Activated CD8-positive, alpha-beta memory T cell treated with anti-CD3 and anti-CD28 coated beads for 1 hour (primary cell): ENCODE measurements at regions not wholly inside any gene's neighbourhood (a gene's known extent, or its start where the extent isn't known, plus 50 kb on each side); places are given as distances from the start of the nearest gene placed in this dataset.

Experiments used
- DNase-seq, 2 donors: peaks; one replicate each; pipeline ENCODE4 v3.0.0-alpha.2; 2020; ENCODE audit warnings: low read depth in 1 of 2; ENCODE audit errors: extremely low read depth in 1 of 2

DNA sequence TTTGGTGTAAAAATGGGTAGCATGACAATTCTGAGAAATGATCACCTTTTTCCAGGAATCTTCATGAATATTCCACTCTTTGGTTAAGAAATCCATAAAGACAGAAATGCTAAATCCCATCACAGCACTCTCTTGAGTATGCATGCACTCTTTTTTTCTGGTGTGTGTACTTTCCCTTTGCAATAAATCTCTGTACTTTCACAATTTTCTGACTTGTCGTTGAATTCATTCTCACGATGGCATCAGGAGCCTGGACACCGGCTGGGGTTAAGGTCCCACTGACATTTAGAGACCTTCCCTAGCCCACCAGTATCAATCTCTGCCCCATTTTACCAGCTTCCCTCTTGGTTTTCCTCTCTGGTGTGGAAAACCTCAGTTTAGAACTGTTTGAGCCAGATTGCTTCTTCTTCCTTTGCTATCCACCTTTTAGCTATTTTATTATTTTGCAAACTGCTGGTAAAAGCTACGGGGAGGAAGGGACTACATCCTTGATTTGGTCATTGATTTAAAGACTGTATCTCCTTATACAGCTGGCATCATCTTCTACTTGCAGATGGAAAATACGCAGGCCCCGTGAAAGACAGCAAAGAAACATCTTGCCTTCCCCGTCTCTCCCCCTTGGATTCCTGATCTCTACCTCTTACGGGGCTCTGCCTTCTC is 59.9 kb upstream of the ZFR start:
- DNase-seq = no peak

DNA sequence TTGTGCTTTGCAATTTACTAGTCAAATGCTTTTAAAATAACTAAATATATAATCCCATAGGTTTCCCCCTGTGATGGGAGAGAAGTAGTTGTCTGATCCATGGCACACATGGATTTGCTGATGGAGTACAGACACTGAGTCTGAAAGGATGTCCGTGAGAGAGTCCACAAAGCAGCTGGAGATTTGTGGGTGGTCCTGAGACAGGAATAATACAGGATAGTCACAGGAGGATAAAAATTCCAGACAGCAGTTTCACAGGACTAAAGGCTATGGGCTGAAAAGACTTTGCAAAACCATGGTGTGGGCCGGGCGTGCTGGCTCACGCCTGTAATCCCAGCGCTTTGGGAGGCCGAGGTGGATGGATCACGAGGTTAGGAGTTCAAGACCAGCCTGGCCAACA is 58.7 kb upstream of the ZFR start:
- no peak for DNase-seq

DNA sequence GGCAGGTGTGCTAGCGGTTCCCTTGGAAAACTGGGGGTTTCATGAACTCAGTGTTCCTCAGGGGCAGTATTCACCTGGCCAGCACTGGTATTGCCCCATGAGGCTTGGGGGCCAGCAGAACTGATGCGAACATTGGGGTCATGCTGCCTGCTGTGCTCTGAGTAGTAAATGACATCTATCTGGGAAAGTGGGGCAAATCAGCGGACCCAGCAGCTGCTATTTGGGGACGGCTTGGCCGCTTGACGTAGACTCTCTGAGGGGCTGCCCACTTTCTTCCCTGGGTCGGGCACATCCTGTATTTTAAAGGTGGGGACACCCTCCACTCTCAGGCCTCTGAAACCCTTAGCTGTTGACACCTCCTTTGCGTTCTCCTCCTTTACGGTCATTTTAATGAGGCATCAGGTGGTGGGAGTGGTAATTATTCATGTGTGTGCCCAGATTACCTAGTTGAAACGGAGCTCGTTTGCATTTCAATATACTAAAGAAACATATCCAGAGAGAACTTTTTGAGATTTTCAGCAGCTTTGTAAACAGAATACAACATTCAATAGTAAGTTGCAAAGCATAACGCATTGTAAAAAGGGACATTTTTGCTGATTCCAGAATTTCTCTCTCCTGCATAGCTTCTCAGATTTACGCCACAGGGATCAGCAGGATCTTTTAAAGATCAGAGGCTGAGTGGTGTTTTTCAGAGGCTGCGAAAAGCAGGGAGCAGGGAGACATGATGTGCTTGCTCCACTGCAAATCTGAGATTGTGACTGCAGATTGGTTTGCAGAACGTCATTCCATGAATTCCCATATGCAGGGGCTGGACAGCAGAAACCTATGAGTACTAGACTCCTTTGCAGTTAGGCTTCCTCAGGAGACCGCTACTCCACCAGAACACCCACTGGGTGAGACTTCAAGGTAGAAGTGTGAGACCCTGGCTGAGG is 56.8 kb upstream of the ZFR start:
- no peak for DNase-seq

DNA sequence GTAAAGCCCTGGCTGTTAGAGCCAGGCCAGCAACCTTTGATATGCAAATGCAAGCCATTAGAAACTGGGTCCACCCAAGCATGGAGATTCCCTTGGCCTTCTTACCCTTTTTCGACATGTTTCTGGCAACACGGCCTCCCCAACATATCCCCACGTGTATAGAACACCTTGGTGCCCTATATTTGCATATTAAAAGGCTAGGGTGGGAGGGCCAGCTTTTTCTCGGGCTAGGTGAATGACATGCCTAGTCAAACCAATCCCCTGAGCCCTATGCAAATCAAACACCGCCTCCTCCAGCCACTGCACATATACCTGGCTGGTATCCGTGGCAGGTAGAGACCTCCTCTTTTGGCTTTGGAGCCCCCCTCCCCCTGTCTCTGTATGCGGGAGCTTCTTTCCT is 55.6 kb upstream of the ZFR start:
- DNase-seq = no peak

DNA sequence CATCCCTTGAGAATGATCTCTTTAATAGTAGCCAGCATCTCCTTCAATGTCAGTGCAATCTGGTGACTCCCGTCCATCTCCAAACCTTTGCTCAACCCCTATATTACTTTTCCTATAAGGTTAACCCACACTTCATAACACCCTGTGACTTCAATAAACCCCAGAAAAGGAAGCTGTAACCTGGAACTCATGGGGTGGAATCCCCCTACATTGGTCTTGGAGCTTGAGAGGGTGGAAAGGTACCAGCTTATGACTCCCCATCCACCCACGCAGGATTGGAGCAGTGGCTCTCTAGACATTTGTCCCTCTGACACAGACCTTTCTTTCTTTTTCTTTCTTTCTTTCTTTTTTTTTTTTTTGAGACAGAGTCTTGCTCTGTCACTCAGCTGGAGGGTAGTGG is 54.7 kb upstream of the ZFR start:
- DNase-seq = no peak

DNA sequence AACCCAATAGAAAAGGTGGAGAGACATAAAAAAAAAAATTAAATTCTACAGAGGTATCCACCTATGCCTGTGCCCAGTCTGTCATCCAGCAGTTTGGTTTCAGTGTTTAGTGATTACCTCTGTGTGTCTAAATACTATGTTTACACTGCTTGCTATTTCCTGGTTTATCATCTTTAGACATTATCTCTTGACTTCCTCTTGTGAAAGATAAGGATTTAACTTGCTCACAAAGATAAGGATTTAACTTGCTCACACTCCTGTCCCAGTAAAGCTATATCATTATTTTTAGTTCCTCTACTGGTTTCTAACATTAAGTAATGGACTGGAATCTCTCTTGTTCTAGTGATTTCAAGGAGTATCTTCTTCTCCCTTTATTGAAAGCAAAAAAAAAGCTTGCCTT is 53.9 kb upstream of the ZFR start:
- DNase-seq = no peak

DNA sequence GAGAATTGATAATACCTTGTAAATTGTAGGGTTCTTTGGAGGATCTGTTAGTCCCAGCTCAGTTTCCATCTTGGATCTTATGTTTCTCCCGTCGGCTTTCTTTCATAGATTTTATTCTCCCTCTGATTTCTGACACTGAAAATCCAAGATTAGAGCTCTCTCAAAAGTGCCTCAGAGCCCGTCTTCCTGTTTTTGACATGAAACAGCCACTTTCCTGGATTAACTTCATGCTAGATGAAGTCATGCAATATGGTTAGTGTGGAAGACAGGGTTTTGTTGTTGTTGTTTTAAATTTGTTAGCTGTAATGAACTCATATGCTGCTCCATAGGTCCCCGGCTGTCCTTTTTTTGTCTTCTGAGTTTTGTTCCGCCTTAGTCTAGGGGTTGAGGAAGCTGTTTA is 51.6 kb upstream of the ZFR start:
- no peak for DNase-seq

DNA sequence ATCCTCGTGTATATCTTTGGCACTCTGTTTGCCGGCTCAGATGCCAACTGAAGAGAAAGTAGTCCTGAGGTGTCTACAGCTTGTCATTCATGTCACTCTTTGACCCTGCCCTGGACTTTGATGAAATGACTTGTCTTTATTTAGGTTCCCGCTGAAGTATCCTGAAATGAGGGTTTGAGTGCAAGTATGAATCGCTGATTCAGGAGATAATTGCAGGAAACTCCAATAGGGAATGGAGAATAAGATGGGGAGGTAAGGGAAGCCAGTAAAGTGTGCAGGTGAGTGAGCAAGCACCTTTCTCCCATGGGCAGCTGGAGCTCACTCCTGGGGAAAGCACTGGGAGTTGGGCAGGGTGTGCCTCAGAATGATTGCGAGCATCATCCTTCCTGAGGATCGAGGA is 50.3 kb upstream of the ZFR start:
- DNase-seq = no peak
